Occipital lobe (tissue), 1 donor: ENCODE measurements at regions not wholly inside any gene's neighbourhood (a gene's known extent, or its start where the extent isn't known, plus 50 kb on each side); places are given as distances from the start of the nearest gene placed in this dataset.
"Not testable (repeated sequence)": the region's sequence is repeated elsewhere in the genome, so short reads cannot be mapped to it uniquely, and the experiment has no call there.

Experiments
- DNase-seq: peaks from one replicate; lab custom pipeline; 2025; lab: John Stamatoyannopoulos, UW

GRCh38 chr6:11848852-11849731 is 70.5 kb upstream of the ADTRP start:
- no peak for DNase-seq

GRCh38 chr6:11848346-11848651 is 69.7 kb upstream of the ADTRP start:
- no peak for DNase-seq

- DNase-seq, result no peak
Measured at GRCh38 chr6:11847515-11848345, 69.1 kb upstream of the ADTRP start.

GRCh38 chr6:11847068-11847467 is 68.5 kb upstream of the ADTRP start:
- DNase-seq, result not testable (repeated sequence)

- DNase-seq, result no peak
Measured at GRCh38 chr6:11845664-11846577, 67.3 kb upstream of the ADTRP start.

- not testable (repeated sequence) for DNase-seq
Measured at GRCh38 chr6:11842795-11843194, 64.2 kb upstream of the ADTRP start.

GRCh38 chr6:11835065-11835464 is 56.5 kb upstream of the ADTRP start:
- DNase-seq, result no peak

- DNase-seq, result no peak
Measured at GRCh38 chr6:11833626-11834592, 55.3 kb upstream of the ADTRP start.

GRCh38 chr6:11831653-11832052 is 53.0 kb upstream of the ADTRP start:
- no peak for DNase-seq

- no peak for DNase-seq
Measured at GRCh38 chr6:11830520-11830919, 51.9 kb upstream of the ADTRP start.

- DNase-seq, result no peak
Measured at GRCh38 chr6:11830105-11830504, 51.5 kb upstream of the ADTRP start.

GRCh38 chr6:11828262-11828870 is 49.8 kb upstream of the ADTRP start:
- DNase-seq, result no peak
